Motor neuron (in vitro differentiated cells): ENCODE measurements at regions not wholly inside any gene's neighbourhood (a gene's known extent, or its start where the extent isn't known, plus 50 kb on each side); places are given as distances from the start of the nearest gene placed in this dataset.

ENCODE experiments used
- ATAC-seq, 8 experiments: fragments of 200-7000 bp; cut with Tn5 transposase; replicated peaks in 6 of 8; 2 replicates each; pipeline ENCODE4 v1.8.0; 2021; ENCODE audit warnings: mild to moderate bottlenecking in 8 of 8, moderate library complexity in 8 of 8
- H3K27ac ChIP-seq, 2 donors: fragments of 250-450 bp; sonication (Bioruptor Pico); 2 replicates each; pipeline ENCODE4 v1.9.0; 2021; ENCODE audit warnings: antibody characterized with exemption in 2 of 2, mild to moderate bottlenecking in 2 of 2, moderate library complexity in 1 of 2
- H3K4me1 ChIP-seq, 2 donors: fragments of 250-450 bp; sonication (Bioruptor Pico); replicated peaks in 1 of 2; 2 replicates each; pipeline ENCODE4 v1.6.1; 2021; ENCODE audit warnings: antibody characterized with exemption in 2 of 2, mild to moderate bottlenecking in 2 of 2, moderate library complexity in 1 of 2
- H3K4me3 ChIP-seq, 5 donors: fragments of 250-450 bp; sonication (Bioruptor Pico); 2 replicates each; pipeline ENCODE4 v1.9.0; 2021; ENCODE audit warnings: antibody characterized with exemption in 5 of 5, mild to moderate bottlenecking in 5 of 5, moderate library complexity in 4 of 5
- WGBS, 10 experiments: fragments of 450-650 bp; shearing (Covaris generic); methylation state at CpG; one replicate each; pipeline ENCODE4 v1.0.0; 2022; 5-methylcytosine and 5-hydroxymethylcytosine counted together
- in situ Hi-C, 9 experiments: fragments of 400-800 bp; cut with MboI; loops; one replicate each; pipeline ENCODE4 v1.15.0; 2021; ENCODE audit warnings: low sequenced_read_pairs in 9 of 9, low pct_unique_long_range_greater_than_20kb in 2 of 9; ENCODE audit not compliant: unreplicated experiment in 9 of 9

GRCh38 chr16:63372815-63373214 lies 1336.6 kb upstream of the CDH8 start:
- no peak overlapping the region for H3K27ac ChIP-seq
- peak in 3 of 8 experiments; percentile 52 to 84 (median 54) for ATAC-seq
- in situ Hi-C loops: loop anchor here in 2 of 9 experiments (25.0 kb wide), 2 partner anchors 339 to 664 kb away; no protein-coding TSS in a partner anchor

GRCh38 chr16:63372283-63372682 lies 1336.0 kb upstream of the CDH8 start:
- Histone ChIP-seq H3K4me1 (peaks cover 4 to 9% of the 10 kb centered on the region in 2 donors), H3K4me3 (no peak overlapping the region), H3K27ac (no peak overlapping the region)
- ATAC-seq: no peak
- in situ Hi-C loops: loop anchor here in 2 of 9 experiments (25.0 kb wide), 2 partner anchors 340 to 665 kb away; no protein-coding TSS in a partner anchor
- 0 to 68% (median 53%) methylated on average over 1 to 3 of the region's 3 CpGs; no CpG with 5 or more reads in 1 of the 10 experiments for WGBS, 10 experiments

More at GRCh38 chr16:63372815-63373214, 1336.6 kb upstream of the CDH8 start:
- peaks cover 4 to 9% of the 10 kb centered on the region in 2 donors for H3K4me1 ChIP-seq
- H3K4me3 ChIP-seq: no peak overlapping the region

DNA sequence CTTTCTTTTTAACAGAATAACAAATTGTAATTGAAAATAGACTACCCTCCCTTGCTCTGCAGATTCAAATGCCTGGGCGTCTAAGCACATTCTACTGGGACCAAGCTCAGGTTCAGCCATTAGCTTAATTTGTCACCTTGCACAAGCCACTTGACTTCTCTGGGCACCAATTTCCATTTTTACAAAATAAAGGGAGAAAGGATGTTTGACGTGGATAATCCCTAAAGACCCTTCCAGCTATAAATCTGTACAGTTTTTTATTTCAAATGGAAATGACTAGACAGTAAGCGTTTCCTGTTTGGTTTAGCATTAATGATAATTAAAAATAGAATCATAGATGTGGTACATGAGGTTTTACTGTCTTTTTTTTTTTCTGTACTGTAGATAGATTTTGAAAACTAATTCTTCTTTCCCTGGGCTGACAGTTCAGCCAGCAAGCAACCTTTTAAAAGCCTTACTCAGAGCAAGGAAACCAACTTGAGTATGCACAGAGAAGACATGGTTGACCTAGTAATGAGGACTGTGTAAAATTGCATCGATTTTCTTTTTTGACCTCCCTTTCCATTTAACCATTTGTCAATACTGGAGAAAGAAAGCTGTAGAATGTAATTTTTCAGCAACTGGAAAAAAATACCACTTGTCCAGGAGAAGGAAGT lies 1329.5 kb upstream of the CDH8 start:
- in situ Hi-C loops: loop anchor here in 2 of 9 experiments (25.0 kb wide), 2 partner anchors 347 to 672 kb away; no protein-coding TSS in a partner anchor
- Histone ChIP-seq H3K4me1 (peaks cover 2 to 19% of the 10 kb centered on the region in 2 donors), H3K27ac (no peak overlapping the region), H3K4me3 (no peak overlapping the region)
- 31 to 66% (median 47%) methylated on average over 1 to 4 of the region's 4 CpGs for WGBS, 10 experiments
- ATAC-seq: peak in 5 of 8 experiments; percentile 64 to 90 (median 80)

GRCh38 chr16:63363738-63364137 lies 1327.5 kb upstream of the CDH8 start:
- in situ Hi-C loops: loop anchor here in 2 of 9 experiments (25.0 kb wide), 2 partner anchors 349 to 674 kb away; no protein-coding TSS in a partner anchor
- peak in 1 of 8 experiments; percentile 30 for ATAC-seq
- 21 to 82% (median 79%) methylated on average over 1 to 4 of the region's 4 CpGs for WGBS, 10 experiments

DNA sequence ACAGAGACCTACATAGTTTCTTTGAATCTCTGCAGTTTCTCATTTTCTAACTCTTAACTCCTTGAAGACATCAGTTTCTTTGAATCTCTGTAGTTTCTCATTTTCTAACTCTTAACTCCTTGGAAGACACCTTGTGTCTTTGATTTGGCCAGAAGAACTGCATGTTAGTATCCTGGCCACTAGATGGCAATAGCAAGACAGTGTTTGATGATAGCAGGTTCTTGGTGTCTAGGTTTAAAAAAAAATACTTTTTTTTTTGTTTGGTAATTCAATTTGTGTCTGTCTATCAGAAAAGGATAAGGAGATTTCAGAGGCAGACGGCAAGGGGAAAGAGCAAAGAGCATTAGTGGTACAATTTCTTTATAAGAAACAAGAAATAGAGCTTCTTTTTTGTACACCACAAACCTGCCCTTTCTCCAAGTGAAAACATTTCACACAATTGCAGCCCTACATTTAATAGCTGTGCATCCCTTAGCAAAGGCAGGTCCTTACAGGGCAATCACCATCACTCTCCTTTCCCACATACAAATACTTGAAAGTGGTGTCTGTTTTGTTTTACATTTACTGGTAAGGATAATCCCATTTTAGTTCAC lies 1324.9 kb upstream of the CDH8 start:
- 0 to 13% (median 0%) methylated on average over 1 of the region's 1 CpG; no CpG with 5 or more reads in 2 of the 10 experiments for WGBS, 10 experiments
- peak in 5 of 8 experiments; percentile 39 to 66 (median 54) for ATAC-seq
- H3K27ac ChIP-seq: no peak overlapping the region
- in situ Hi-C loops: loop anchor here in 2 of 9 experiments (25.0 kb wide), 2 partner anchors 351 to 676 kb away; no protein-coding TSS in a partner anchor
- H3K4me1 ChIP-seq: peaks cover 2 to 15% of the 10 kb centered on the region in 2 donors
- H3K4me3 ChIP-seq: no peak overlapping the region

More at GRCh38 chr16:63363738-63364137, 1327.5 kb upstream of the CDH8 start:
- Histone ChIP-seq H3K4me1 (peaks cover 2 to 19% of the 10 kb centered on the region in 2 donors), H3K4me3 (no peak overlapping the region), H3K27ac (no peak overlapping the region)

GRCh38 chr16:63349961-63350360 lies 1313.7 kb upstream of the CDH8 start:
- Histone ChIP-seq H3K4me1 (peaks cover 0 to 2% of the 10 kb centered on the region in 2 donors), H3K4me3 (no peak overlapping the region), H3K27ac (no peak overlapping the region)
- in situ Hi-C loops: loop anchor here in 2 of 9 experiments (25.0 kb wide), 2 partner anchors 362 to 687 kb away; no protein-coding TSS in a partner anchor
- WGBS, 10 experiments: 11 to 90% (median 33%) methylated on average over 1 of the region's 1 CpG; no CpG with 5 or more reads in 4 of the 10 experiments
- peak in 3 of 8 experiments; percentile 21 to 36 (median 29) for ATAC-seq

GRCh38 chr16:63346000-63346399 lies 1309.8 kb upstream of the CDH8 start:
- ATAC-seq: no peak
- Histone ChIP-seq H3K4me3 (no peak overlapping the region), H3K27ac (no peak overlapping the region), H3K4me1 (peaks cover 0 to 11% of the 10 kb centered on the region in 2 donors)
- WGBS, 10 experiments: 9 to 100% (median 90%) methylated on average over 1 to 3 of the region's 3 CpGs; no CpG with 5 or more reads in 1 of the 10 experiments
- in situ Hi-C loops: no loop called here

DNA sequence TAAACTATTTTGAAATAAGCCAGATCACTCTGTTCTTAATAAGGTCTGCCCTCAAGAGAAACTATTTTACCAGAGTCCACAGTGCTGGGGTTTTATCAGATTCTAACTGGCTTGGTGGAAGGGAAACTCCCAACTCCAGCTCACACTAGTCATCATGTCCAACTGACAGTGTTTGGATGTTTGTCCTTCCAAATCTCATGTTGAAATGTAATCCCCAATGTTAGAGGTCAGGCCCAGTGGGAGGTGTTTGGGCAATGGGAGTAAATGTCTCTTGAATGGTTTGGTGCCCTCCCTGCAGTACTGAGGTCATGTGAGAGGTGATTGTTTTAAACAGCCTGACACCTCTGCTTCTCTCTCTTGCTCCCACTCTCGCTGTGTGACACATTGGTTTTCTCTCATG lies 1301.0 kb upstream of the CDH8 start:
- Histone ChIP-seq H3K4me3 (no peak overlapping the region), H3K4me1 (peaks cover 0 to 9% of the 10 kb centered on the region in 2 donors), H3K27ac (no peak overlapping the region)
- no peak for ATAC-seq
- 40% methylated on average over 1 of the region's 1 CpG; no CpG with 5 or more reads in 9 of the 10 experiments for WGBS, 10 experiments
- in situ Hi-C loops: no loop called here

DNA sequence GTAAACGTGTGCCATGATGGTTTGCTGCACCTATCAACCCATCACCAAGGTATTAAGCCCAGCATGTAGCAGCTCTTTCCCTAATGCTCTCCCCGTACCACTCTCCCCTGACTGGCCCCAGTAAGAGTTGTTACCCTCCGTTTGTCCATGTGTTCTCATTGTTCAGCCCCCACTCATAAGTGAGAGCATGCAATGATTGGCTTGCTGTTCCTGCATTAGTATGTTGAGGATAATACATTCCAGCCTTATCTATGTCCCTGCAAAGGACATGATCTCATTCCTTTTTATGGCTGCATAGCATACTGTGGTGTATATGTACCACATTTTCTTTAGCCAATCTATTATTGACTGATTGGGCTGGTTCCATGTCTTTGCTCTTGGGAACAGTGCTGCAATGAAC lies 1294.9 kb upstream of the CDH8 start:
- ATAC-seq: no peak
- no peak overlapping the region for H3K27ac ChIP-seq
- H3K4me3 ChIP-seq: no peak overlapping the region
- H3K4me1 ChIP-seq: no peaks in the 10 kb centered on the region
- 6 to 100% (median 81%) methylated on average over 1 to 3 of the region's 3 CpGs; no CpG with 5 or more reads in 2 of the 10 experiments for WGBS, 10 experiments
- in situ Hi-C loops: no loop called here

DNA sequence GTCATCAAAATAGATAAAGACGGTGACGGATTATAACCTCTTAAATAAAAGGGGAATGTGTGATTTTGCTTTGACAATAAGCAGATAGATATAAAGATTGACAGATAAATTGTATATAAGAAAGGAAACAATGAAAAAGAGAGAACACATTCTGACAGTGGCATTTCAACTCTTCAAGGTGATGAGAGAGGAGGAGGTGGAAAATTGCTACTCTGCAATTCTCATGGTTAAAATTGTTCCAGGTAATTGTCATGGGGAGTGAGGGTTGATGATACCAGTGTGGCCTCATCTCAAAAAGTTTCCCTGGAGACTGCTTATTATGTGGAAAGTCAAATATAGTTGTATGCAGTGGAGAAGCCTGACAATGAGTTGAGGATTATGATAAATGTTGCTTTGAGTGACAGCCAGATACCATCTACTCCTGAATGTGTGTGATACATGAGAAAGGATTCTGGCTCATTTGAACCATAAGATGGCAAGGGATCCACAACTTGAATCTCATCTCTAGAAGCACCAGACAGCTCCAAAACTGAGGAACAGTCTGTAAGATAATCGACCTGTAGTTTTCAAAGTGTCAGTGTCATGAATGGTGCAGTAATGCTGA lies 1290.6 kb upstream of the CDH8 start:
- H3K4me1 ChIP-seq: no peaks in the 10 kb centered on the region
- H3K27ac ChIP-seq: no peak overlapping the region
- no peak for ATAC-seq
- WGBS, 10 experiments: 31 to 100% (median 84%) methylated on average over 2 to 3 of the region's 3 CpGs
- no peak overlapping the region for H3K4me3 ChIP-seq
- in situ Hi-C loops: no loop called here

- Histone ChIP-seq H3K4me3 (no peak overlapping the region), H3K27ac (no peak overlapping the region), H3K4me1 (no peaks in the 10 kb centered on the region)
- no peak for ATAC-seq
- WGBS, 10 experiments: 15 to 100% (median 88%) methylated on average over 1 to 5 of the region's 5 CpGs
- in situ Hi-C loops: no loop called here
Measured at GRCh38 chr16:63323722-63324705, 1287.8 kb upstream of the CDH8 start.

- ATAC-seq: peak in 1 of 8 experiments; percentile 58
- no peak overlapping the region for H3K27ac ChIP-seq
- in situ Hi-C loops: no loop called here
- no peaks in the 10 kb centered on the region for H3K4me1 ChIP-seq
- H3K4me3 ChIP-seq: no peak overlapping the region
- WGBS, 10 experiments: 11 to 100% (median 73%) methylated on average over 1 of the region's 1 CpG; no CpG with 5 or more reads in 4 of the 10 experiments
Measured at GRCh38 chr16:63323055-63323454, 1286.8 kb upstream of the CDH8 start.
